ENCODE measurements at regions not wholly inside any gene's neighbourhood (a gene's known extent, or its start where the extent isn't known, plus 50 kb on each side); places are given as distances from the start of the nearest gene placed in this dataset.

- TF ChIP-seq CTCF (IDR thresholded peaks at IDR 0.05) = no peak
- no peak for TF ChIP-seq POLR2AphosphoS5 (IDR thresholded peaks at IDR 0.05; ENCODE audit: low read depth, low read length)
- TF ChIP-seq, protein P1, sequence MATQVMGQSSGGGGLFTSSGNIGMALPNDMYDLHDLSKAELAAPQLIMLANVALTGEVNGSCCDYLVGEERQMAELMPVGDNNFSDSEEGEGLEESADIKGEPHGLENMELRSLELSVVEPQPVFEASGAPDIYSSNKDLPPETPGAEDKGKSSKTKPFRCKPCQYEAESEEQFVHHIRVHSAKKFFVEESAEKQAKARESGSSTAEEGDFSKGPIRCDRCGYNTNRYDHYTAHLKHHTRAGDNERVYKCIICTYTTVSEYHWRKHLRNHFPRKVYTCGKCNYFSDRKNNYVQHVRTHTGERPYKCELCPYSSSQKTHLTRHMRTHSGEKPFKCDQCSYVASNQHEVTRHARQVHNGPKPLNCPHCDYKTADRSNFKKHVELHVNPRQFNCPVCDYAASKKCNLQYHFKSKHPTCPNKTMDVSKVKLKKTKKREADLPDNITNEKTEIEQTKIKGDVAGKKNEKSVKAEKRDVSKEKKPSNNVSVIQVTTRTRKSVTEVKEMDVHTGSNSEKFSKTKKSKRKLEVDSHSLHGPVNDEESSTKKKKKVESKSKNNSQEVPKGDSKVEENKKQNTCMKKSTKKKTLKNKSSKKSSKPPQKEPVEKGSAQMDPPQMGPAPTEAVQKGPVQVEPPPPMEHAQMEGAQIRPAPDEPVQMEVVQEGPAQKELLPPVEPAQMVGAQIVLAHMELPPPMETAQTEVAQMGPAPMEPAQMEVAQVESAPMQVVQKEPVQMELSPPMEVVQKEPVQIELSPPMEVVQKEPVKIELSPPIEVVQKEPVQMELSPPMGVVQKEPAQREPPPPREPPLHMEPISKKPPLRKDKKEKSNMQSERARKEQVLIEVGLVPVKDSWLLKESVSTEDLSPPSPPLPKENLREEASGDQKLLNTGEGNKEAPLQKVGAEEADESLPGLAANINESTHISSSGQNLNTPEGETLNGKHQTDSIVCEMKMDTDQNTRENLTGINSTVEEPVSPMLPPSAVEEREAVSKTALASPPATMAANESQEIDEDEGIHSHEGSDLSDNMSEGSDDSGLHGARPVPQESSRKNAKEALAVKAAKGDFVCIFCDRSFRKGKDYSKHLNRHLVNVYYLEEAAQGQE (IDR thresholded peaks at IDR 0.05; ENCODE audit: insufficient read depth in 1 of 2, low read depth in 2 of 2, low read length in 1 of 2) = no peak
Measured at GRCh38 chr3:111412656-111413055, 129.3 kb upstream of the CD96 start.

Data from Panc1 (cell line).